GM18873 (cell line): ENCODE measurements at regions not wholly inside any gene's neighbourhood (a gene's known extent, or its start where the extent isn't known, plus 50 kb on each side); places are given as distances from the start of the nearest gene placed in this dataset.
A peak's percentile ranks its signal among the peaks of the same experiment; 100 is the strongest.

Source experiments
- ATAC-seq: cut with Tn5 transposase; IDR thresholded peaks from one replicate; pipeline ENCODE4 v1.9.1; 2021; ENCODE audit warnings: mild to moderate bottlenecking, moderate library complexity, moderate number of reproducible peaks; ENCODE audit not compliant: unreplicated experiment, low FRiP score

- ATAC-seq: peak; percentile 99
These were observed 354.1 kb upstream of the MAP3K7 start for GRCh38 chr6:90940812-90941481.

- no peak for ATAC-seq
These were observed 353.0 kb upstream of the MAP3K7 start for GRCh38 chr6:90939906-90940305.

- no peak for ATAC-seq
These were observed 351.2 kb upstream of the MAP3K7 start for GRCh38 chr6:90938122-90938521.

DNA sequence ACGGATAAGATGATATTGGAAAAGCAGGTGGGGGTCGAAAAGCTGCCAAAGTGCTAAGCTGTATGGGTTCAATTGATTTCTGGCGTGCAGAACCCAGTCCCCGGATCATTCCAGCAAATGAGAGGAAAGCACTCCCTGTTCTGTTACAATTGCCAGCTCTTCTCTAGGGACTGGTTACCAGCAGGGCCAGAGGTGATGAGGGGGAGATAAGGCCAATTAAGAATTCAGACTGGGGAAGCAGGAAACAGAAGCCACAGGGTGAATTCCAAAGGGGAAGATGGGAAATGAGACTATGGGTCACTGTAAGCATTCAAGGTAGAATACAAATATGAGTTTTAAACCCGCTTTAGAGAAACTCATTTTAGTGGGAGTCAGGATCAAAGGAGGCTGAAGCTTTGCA, 349.4 kb upstream of the MAP3K7 start:
- ATAC-seq: no peak

DNA sequence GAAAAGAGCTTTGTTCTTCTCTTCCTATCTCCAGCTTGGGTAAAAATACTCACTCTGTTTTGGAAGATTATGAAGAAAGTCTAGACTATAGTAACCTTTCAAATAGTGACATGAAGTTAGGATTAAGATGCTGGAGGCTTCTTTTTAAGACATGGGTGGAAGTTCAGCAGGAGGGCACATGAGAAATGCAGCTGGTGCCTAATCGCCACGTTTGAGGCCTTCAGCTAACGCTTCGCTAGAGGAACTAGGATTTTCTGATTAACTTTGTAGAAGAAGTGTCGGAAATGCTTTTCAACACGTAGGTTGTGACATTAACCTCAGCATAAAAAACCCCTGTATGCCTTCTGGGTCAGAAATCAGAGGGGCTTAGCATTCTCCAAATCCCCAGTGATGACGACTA, 348.1 kb upstream of the MAP3K7 start:
- no peak for ATAC-seq

DNA sequence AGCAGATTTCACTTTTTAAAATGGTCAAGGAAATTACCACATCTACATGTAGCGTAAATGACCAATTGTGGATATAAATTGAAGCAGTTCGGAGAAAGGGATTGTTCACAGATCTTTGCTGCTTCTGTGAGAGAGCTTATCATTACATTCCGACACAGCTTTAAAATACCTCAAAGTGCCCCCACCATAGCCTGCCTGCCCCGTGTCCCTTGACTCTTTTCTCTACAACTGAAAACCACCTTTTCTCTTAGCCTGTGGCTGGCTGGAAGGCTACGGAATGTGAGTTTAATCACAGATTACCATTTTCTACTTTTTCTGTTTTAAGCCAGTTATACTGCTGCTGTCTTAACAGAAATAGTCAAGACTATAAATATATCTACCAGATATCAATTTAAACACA, 347.2 kb upstream of the MAP3K7 start:
- ATAC-seq: no peak

DNA sequence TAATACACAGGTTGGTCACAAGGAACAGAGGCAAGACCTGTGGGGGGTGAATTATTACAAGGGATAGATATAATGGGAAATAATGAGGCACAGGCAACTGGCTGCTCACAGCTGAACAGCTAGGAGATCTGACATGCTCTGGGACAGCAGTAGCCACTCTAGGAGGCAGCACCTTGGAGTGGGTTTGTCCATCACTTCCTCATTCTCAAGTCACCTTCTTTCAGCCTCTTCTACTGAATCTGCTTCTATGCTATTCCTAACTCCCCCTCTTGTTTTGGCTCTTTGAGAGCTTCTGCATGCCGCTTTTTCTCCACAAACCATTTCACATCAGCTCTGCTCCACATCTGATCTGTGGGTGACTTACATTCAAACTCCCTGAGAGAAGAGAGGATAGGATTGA, 345.5 kb upstream of the MAP3K7 start:
- ATAC-seq: no peak

GRCh38 chr6:90928051-90928450, 341.2 kb upstream of the MAP3K7 start:
- ATAC-seq: no peak

GRCh38 chr6:90925726-90926125, 338.9 kb upstream of the MAP3K7 start:
- no peak for ATAC-seq

DNA sequence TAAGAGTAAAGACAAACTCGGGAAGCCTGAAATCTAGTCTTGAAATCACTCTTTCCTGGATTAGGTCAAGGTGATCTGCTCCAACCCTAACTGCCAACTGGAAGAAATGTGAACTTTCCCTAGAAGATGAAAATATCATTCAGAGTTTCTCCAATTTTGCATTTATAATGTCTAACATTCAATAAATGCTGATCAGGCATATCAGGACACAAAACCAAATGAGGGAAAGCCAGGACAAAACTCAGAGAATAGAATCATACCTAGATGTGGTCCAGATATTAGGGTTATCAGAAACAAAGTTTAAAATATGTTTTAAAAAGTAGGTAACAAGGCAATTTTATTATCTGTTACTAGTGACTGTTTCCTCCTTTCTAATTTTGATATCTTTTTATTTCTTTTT, 335.5 kb upstream of the MAP3K7 start:
- ATAC-seq: no peak

DNA sequence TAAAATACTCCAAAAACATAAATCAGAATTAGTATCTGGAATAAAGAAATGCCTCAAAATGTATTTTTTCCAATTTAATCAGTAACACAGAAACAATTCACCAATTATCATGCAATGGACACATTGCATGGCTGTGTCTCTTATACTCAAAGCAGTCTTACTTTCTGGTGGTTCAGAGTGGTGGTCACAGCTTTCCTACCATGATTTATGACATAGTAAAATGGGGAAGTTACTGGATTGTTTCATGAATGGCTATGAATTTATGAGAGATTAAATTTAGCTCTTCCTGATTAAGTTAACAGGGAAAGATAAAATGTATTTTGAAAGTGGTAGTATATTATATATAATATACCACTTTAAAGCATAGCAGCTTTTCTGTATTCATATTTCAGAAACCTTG, 331.5 kb upstream of the MAP3K7 start:
- no peak for ATAC-seq

DNA sequence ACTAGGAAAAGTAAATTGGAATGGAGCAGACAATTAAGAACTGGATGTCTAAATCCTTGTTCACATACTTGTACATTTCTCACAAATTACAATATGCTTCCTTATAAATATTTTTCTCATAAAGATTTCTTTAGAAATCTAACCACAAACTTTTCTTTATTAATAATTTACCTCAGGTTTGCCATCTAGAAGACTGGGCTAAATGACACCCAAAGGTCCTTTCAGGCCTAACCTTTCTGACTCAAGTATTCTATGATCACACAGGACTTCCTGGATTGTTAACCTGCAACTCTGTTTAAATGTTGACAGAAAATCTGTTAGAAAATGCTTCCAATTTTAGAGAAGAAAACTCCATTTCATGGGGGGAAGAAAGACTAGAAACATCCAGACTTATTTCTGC, 330.5 kb upstream of the MAP3K7 start:
- ATAC-seq: no peak

DNA sequence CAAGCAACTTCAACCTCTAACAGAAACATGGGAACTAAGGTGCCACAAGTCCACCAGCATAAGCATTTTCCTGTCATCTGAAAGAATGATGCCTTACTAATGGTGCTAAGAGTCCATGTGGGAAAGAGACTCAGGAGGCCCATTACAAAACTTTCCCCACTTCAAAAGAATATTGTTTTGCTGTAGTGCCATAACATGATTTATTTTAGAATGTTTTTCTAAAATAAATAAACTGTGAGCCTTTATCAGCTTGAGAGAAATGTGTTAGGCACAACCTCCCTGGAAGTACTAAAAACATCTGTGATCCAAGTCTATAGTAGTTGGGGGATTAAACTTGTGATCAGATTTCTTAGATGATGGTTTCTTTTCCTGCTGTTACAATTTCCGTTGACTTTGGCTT, 330.1 kb upstream of the MAP3K7 start:
- no peak for ATAC-seq

- ATAC-seq: no peak
These were observed 328.5 kb upstream of the MAP3K7 start for GRCh38 chr6:90915224-90915915.

DNA sequence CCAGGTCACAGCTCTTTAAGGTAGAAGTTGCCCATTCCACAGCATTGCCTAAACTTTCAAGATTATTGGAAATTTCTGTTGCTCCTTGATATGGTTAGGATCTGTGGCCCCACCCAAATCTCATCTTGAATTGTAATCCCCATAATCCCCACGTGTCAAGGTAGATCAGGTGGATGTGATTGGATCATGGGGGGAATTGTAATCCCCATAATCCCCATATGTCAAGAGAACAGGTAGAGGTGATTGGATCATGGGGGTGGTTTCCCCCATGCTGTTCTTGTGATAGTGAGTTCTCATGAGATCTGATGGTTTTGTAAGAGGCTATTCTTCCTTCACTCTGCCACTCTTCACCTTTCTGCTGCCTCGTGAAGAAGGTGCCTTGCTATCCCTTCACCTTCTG, 327.4 kb upstream of the MAP3K7 start:
- ATAC-seq: no peak

DNA sequence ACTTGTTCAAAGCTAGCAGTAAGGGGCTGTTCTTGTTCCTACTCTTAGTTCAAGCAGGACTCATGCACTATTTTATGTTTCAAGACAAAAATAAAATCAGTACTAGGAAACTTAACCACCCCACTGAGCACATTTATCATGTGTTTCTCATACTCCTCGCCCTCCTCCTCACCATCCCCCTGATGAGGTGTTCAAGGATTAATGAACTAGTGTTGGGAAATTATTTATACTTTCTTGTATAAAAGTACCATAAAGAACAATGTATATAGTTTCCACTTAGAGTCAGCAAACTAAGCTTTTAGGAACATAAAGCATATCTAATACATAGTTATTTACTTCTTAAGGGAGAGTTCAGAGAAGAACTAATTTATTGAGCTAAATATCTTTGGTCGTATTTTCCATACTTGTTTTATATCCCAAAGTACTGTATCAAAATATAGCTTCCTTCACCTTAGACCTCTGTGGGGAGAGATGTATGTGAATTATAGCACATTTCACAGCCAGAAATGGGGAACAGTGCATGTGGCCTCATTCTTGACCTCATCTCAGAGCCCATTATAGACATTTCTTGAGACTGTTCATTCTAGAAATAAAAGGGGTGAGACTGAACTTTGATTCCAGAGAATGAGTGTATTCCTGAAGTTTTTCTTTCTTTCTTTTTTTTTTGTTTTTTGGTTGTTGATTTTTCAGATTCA, 326.5 kb upstream of the MAP3K7 start:
- ATAC-seq: no peak

- ATAC-seq: no peak
These were observed 324.8 kb upstream of the MAP3K7 start for GRCh38 chr6:90911642-90912041.

DNA sequence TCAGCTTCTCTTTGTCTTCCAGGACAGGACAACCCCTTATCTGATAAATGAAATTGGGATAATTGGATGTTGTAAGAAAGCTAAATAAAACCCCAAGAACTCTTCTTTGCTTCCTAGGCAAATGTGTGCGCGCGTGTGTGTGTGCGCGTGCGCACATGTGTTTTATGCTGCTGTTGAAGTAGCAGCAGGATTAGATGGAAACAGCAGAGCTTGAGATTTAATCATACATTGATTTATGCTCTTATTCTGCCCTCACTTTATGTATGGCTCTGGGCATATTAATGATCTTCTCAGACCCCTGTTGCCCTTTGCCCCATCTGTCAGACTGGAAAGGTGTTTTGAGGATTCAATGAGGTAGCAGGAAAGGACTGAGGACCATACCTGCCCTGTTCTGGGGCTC, 324.0 kb upstream of the MAP3K7 start:
- ATAC-seq: no peak

GRCh38 chr6:90907931-90908655, 321.2 kb upstream of the MAP3K7 start:
- no peak for ATAC-seq

DNA sequence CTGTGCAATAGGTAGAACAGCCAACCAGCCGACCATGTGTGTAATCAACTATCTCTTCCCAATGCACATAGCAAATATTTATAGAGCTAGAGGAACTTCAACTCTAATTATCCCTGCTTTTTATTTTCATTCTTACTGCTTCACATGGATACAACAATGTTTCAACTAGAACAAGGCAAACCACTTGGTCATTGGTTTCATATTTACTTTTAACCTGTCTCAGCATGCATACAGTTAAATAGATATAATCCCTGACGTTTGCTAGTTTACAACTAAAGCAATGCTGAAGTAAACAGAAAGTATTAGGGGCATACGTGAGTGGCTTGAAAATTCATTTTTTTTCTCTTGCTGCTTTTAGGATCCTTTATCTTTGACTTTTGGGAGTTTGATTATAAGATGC, 318.5 kb upstream of the MAP3K7 start:
- ATAC-seq: no peak

- no peak for ATAC-seq
These were observed 313.2 kb upstream of the MAP3K7 start for GRCh38 chr6:90900034-90900433.
